Right lobe of liver (tissue), 4 donors: ENCODE measurements at regions not wholly inside any gene's neighbourhood (a gene's known extent, or its start where the extent isn't known, plus 50 kb on each side); places are given as distances from the start of the nearest gene placed in this dataset.

ENCODE experiments used
- CTCF ChIP-seq, 4 donors: fragments of 200-600 bp in 3 of 4; fragments of 450-650 bp in 1 of 4; IDR thresholded peaks; one replicate each; pipeline versions ENCODE4 v1.5.1 to v1.8.0; 2016 to 2022; ENCODE audit warnings: antibody characterized with exemption in 4 of 4, mild to moderate bottlenecking in 2 of 4
- POLR2A ChIP-seq: fragments of 450-650 bp; IDR thresholded peaks from one replicate; pipeline ENCODE4 v1.6.1; 2017; ENCODE audit warnings: antibody characterized with exemption, mild to moderate bottlenecking
- donor health status: DM: no; HTN: no; CAD: no.
- donor health status: DM: no; HTN: no; CAD: no.
- donor health status: DM: no; HTN: yes; CAD: no.

- TF ChIP-seq CTCF (IDR thresholded peaks at IDR 0.05) (no peak), POLR2A (no peak)
These were observed 281.2 kb downstream of the PRDM2 start for GRCh38 chr1:13981142-13981541.
